GM20000 (cell line): ENCODE measurements at regions not wholly inside any gene's neighbourhood (a gene's known extent, or its start where the extent isn't known, plus 50 kb on each side); places are given as distances from the start of the nearest gene placed in this dataset.

Experiments
- DNase-seq: peaks from one replicate; pipeline ENCODE4 v3.0.0; 2012; ENCODE audit warnings: low spot score
- CTCF ChIP-seq: IDR thresholded peaks from 2 replicates; pipeline ENCODE4 v1.5.1; 2012; ENCODE audit warnings: mild to moderate bottlenecking, control low read depth; ENCODE audit errors: extremely low read depth, missing control alignments

- no peak for DNase-seq
- no peak for TF ChIP-seq CTCF
Observed at GRCh38 chr4:181525634-181526033, 717.6 kb upstream of the TENM3 start.

GRCh38 chr4:181528570-181529184 lies 714.5 kb upstream of the TENM3 start:
- peak; percentile 29 for DNase-seq
- TF ChIP-seq CTCF, result peak; percentile 80

GRCh38 chr4:181529537-181529936 lies 713.7 kb upstream of the TENM3 start:
- no peak for DNase-seq
- no peak for TF ChIP-seq CTCF

GRCh38 chr4:181536196-181536746 lies 706.9 kb upstream of the TENM3 start:
- DNase-seq, result no peak
- TF ChIP-seq CTCF, result no peak

GRCh38 chr4:181536811-181537434 lies 706.3 kb upstream of the TENM3 start:
- no peak for TF ChIP-seq CTCF
- DNase-seq, result no peak

- no peak for TF ChIP-seq CTCF
- DNase-seq, result no peak
Observed at GRCh38 chr4:181538431-181538830, 704.8 kb upstream of the TENM3 start.

GRCh38 chr4:181541396-181541795 lies 701.8 kb upstream of the TENM3 start:
- no peak for DNase-seq
- TF ChIP-seq CTCF, result no peak
